Smooth muscle cell (in vitro differentiated cells): ENCODE measurements at regions not wholly inside any gene's neighbourhood (a gene's known extent, or its start where the extent isn't known, plus 50 kb on each side); places are given as distances from the start of the nearest gene placed in this dataset.

Experiments used
- DNase-seq: peaks from one replicate; lab custom pipeline; 2025; ENCODE audit not compliant: unreplicated experiment; lab: John Stamatoyannopoulos, UW
- H2AFZ ChIP-seq: fragments of 200-600 bp; sonication (generic); 2 replicates; pipeline ENCODE4 v1.6.0; 2016; ENCODE audit warnings: antibody characterized with exemption, low read depth, mild to moderate bottlenecking
- H3F3A ChIP-seq: fragments of 200-600 bp; sonication (generic); 2 replicates; pipeline ENCODE4 v1.6.0; 2017; ENCODE audit warnings: antibody characterized with exemption, low read depth
- H3K27ac ChIP-seq: fragments of 200-600 bp; sonication (generic); 2 replicates; pipeline ENCODE4 v1.5.1; 2016; ENCODE audit warnings: low read depth, mild to moderate bottlenecking
- H3K27me3 ChIP-seq: fragments of 200-600 bp; sonication (generic); 2 replicates; pipeline ENCODE4 v1.6.1; 2016; ENCODE audit warnings: low read depth, mild to moderate bottlenecking
- H3K36me3 ChIP-seq: fragments of 200-600 bp; sonication (generic); 2 replicates; pipeline ENCODE4 v1.5.1; 2016; ENCODE audit warnings: low read depth
- H3K4me1 ChIP-seq: fragments of 200-600 bp; sonication (generic); 2 replicates; pipeline ENCODE4 v1.5.1; 2016; ENCODE audit warnings: low read depth
- H3K4me2 ChIP-seq: fragments of 200-600 bp; sonication (generic); 2 replicates; pipeline ENCODE4 v1.6.0; 2016; ENCODE audit warnings: mild to moderate bottlenecking
- H3K4me3 ChIP-seq: fragments of 200-600 bp; sonication (generic); 2 replicates; pipeline ENCODE4 v1.5.1; 2016; ENCODE audit warnings: mild to moderate bottlenecking
- H3K79me2 ChIP-seq: fragments of 200-600 bp; sonication (generic); 2 replicates; pipeline ENCODE4 v1.6.0; 2016; ENCODE audit warnings: low read depth, mild to moderate bottlenecking
- H3K9ac ChIP-seq: fragments of 200-600 bp; sonication (generic); 2 replicates; pipeline ENCODE4 v1.6.0; 2016; ENCODE audit warnings: low read depth
- H3K9me3 ChIP-seq: fragments of 200-600 bp; sonication (generic); replicated peaks from 2 replicates; pipeline ENCODE4 v1.5.1; 2016; ENCODE audit warnings: low read depth
- H4K20me1 ChIP-seq: fragments of 200-600 bp; sonication (generic); 2 replicates; pipeline ENCODE4 v1.6.0; 2016; ENCODE audit warnings: low read depth
- CTCF ChIP-seq: fragments of 200-600 bp; sonication (generic); IDR thresholded peaks from 2 replicates; pipeline ENCODE4 v1.5.1; 2017; ENCODE audit warnings: borderline replicate concordance, mild to moderate bottlenecking, antibody characterized with exemption; ENCODE audit not compliant: insufficient read depth, poor library complexity, severe bottlenecking
- WGBS: methylation state at CpG from one replicate; pipeline ENCODE4 v1.1.7; 2016; ENCODE audit warnings: low lambda C conversion rate; 5-methylcytosine and 5-hydroxymethylcytosine counted together

DNA sequence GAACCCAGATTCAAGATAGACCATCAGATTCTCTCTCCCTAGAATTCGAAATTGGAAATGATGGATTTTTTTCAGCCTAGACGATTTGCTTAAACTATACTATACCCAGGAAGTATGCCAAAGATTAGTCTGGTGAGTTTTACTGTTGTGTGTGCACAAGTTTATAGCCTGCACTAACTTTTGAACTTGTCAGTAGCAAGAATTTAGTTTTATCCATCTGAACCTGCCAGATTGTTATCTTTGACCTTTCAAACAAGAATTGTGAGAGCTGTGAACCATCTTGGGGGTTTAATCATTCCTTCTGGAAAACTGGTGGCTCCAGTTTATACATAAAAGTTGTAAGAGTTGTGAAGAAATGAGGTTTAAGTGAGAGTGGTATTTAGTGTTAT is 243.5 kb upstream of the DAAM1 start:
- H3K4me2 ChIP-seq: peak overlapping the region; percentile 3
- H3K36me3 ChIP-seq: no peaks in the 10 kb centered on the region
- H3K27me3 ChIP-seq: no peaks in the 10 kb centered on the region
- no peak for DNase-seq
- peaks cover 39% of the 10 kb centered on the region for H3F3A ChIP-seq
- no peak for TF ChIP-seq CTCF
- peaks cover 13% of the 10 kb centered on the region for H3K4me1 ChIP-seq
- H3K27ac ChIP-seq: peak overlapping the region; percentile 46
- no peaks in the 10 kb centered on the region for H3K9me3 ChIP-seq
- H2AFZ ChIP-seq: no peak overlapping the region
- no peak overlapping the region for H3K4me3 ChIP-seq
- no peak overlapping the region for H3K9ac ChIP-seq
- H3K79me2 ChIP-seq: no peaks in the 10 kb centered on the region
- WGBS: 45% methylated on average over 2 of the region's 2 CpGs
- H4K20me1 ChIP-seq: no peaks in the 10 kb centered on the region

- no peak for TF ChIP-seq CTCF
- H3F3A ChIP-seq: peaks cover 35% of the 10 kb centered on the region
- peak overlapping the region; percentile 18 for H2AFZ ChIP-seq
- no peak overlapping the region for H3K9ac ChIP-seq
- peaks cover 13% of the 10 kb centered on the region for H3K4me1 ChIP-seq
- 57% methylated on average over 1 of the region's 1 CpG for WGBS
- no peak overlapping the region for H3K4me3 ChIP-seq
- no peak for DNase-seq
- peaks cover 12% of the 10 kb centered on the region for H3K9me3 ChIP-seq
- H4K20me1 ChIP-seq: no peaks in the 10 kb centered on the region
- H3K27me3 ChIP-seq: no peaks in the 10 kb centered on the region
- H3K79me2 ChIP-seq: no peaks in the 10 kb centered on the region
- peak overlapping the region; percentile 27 for H3K27ac ChIP-seq
- no peaks in the 10 kb centered on the region for H3K36me3 ChIP-seq
- no peak overlapping the region for H3K4me2 ChIP-seq
These were observed 242.0 kb upstream of the DAAM1 start for GRCh38 chr14:58946431-58946830.

DNA sequence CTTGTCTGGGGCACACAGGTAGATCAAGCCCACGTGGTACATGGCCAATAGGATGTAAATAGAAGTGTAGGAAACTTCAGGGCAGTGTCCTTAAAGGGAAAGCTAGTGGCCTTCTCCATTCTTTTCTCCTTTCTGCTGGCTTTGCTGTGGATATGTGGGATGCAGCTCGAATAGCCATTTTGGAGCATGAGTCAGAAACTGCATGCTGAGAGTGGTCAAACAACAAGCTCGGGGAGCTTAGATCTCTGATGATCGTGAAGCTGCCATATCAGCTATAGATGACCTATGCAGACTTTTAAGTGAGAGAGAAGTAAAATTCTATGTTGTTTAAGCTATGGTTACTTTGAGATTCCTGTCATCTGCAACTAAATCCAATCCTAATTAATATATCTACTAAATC is 241.3 kb upstream of the DAAM1 start:
- Histone ChIP-seq H3K9me3 (peaks cover 12% of the 10 kb centered on the region), H3K4me1 (peaks cover 6% of the 10 kb centered on the region), H3K27ac (peak overlapping the region; percentile 57), H3K27me3 (no peaks in the 10 kb centered on the region), H3K4me3 (no peak overlapping the region), H3F3A (peaks cover 31% of the 10 kb centered on the region), H4K20me1 (no peaks in the 10 kb centered on the region), H3K9ac (no peak overlapping the region), H3K79me2 (no peaks in the 10 kb centered on the region), H2AFZ (peak overlapping the region; percentile 18), H3K36me3 (no peaks in the 10 kb centered on the region), H3K4me2 (no peak overlapping the region)
- 32% methylated on average over 4 of the region's 4 CpGs for WGBS
- TF ChIP-seq CTCF: no peak
- DNase-seq: no peak

- TF ChIP-seq CTCF: no peak
- Histone ChIP-seq H3K36me3 (no peaks in the 10 kb centered on the region), H4K20me1 (no peaks in the 10 kb centered on the region), H3K4me3 (no peak overlapping the region), H3F3A (peaks cover 26% of the 10 kb centered on the region), H3K27ac (peak overlapping the region; percentile 57), H2AFZ (no peak overlapping the region), H3K9me3 (peaks cover 12% of the 10 kb centered on the region), H3K9ac (no peak overlapping the region), H3K4me2 (no peak overlapping the region), H3K27me3 (no peaks in the 10 kb centered on the region), H3K4me1 (peaks cover 4% of the 10 kb centered on the region), H3K79me2 (no peaks in the 10 kb centered on the region)
- no peak for DNase-seq
- 66% methylated on average over 4 of the region's 4 CpGs for WGBS
These were observed 240.5 kb upstream of the DAAM1 start for GRCh38 chr14:58947814-58948445.
